GM04503 (cell line): ENCODE measurements at regions not wholly inside any gene's neighbourhood (a gene's known extent, or its start where the extent isn't known, plus 50 kb on each side); places are given as distances from the start of the nearest gene placed in this dataset.
"Not testable (repeated sequence)": the region's sequence is repeated elsewhere in the genome, so short reads cannot be mapped to it uniquely, and the experiment has no call there.

Source experiments
- DNase-seq: peaks from one replicate; pipeline ENCODE4 v3.0.0-alpha.2; 2012; ENCODE audit warnings: low read depth

- no peak for DNase-seq
Measured at GRCh38 chr4:1572964-1573720, 111.0 kb downstream of the FAM53A start.

GRCh38 chr4:1572521-1572920, 111.6 kb downstream of the FAM53A start:
- DNase-seq, result no peak

GRCh38 chr4:1572010-1572385, 112.1 kb downstream of the FAM53A start:
- no peak for DNase-seq

- no peak for DNase-seq
Measured at GRCh38 chr4:1571165-1572009, 112.7 kb downstream of the FAM53A start.

GRCh38 chr4:1570291-1571164, 113.6 kb downstream of the FAM53A start:
- DNase-seq, result no peak

- no peak for DNase-seq
Measured at GRCh38 chr4:1569461-1570151, 114.5 kb downstream of the FAM53A start.

GRCh38 chr4:1568855-1569460, 115.2 kb downstream of the FAM53A start:
- no peak for DNase-seq

- DNase-seq, result no peak
Measured at GRCh38 chr4:1567808-1568581, 116.1 kb downstream of the FAM53A start.

GRCh38 chr4:1567519-1567807, 116.7 kb downstream of the FAM53A start:
- DNase-seq, result no peak

GRCh38 chr4:1566838-1567518, 117.1 kb downstream of the FAM53A start:
- DNase-seq, result no peak

- not testable (repeated sequence) for DNase-seq
Measured at GRCh38 chr4:1566301-1566837, 117.7 kb downstream of the FAM53A start.

- no peak for DNase-seq
Measured at GRCh38 chr4:1565598-1566295, 118.4 kb downstream of the FAM53A start.

GRCh38 chr4:1564535-1565375, 119.4 kb downstream of the FAM53A start:
- no peak for DNase-seq

GRCh38 chr4:1563768-1564485, 120.2 kb downstream of the FAM53A start:
- DNase-seq, result no peak

- DNase-seq, result no peak
Measured at GRCh38 chr4:1563241-1563640, 120.9 kb downstream of the FAM53A start.

- DNase-seq, result no peak
Measured at GRCh38 chr4:1562771-1563170, 121.3 kb downstream of the FAM53A start.

- no peak for DNase-seq
Measured at GRCh38 chr4:1562371-1562770, 121.7 kb downstream of the FAM53A start.
